ENCODE measurements at regions not wholly inside any gene's neighbourhood (a gene's known extent, or its start where the extent isn't known, plus 50 kb on each side); places are given as distances from the start of the nearest gene placed in this dataset.

- H3K4me3 Mint-ChIP-seq = no peak overlapping the region
- ATAC-seq (peak; percentile 89), DNase-seq (ENCODE audit: low spot score) (peak; percentile 10)
- H3K36me3 Mint-ChIP-seq = peaks cover 15% of the 10 kb centered on the region
- peaks cover 13% of the 10 kb centered on the region for H3K9me3 Mint-ChIP-seq
- peaks cover 54% of the 10 kb centered on the region for H3K4me1 Mint-ChIP-seq
- H3K27ac Mint-ChIP-seq = no peak overlapping the region
- TF ChIP-seq KAT7 (CRISPR knock-in tag; IDR thresholded peaks at IDR 0.05; ENCODE audit: borderline replicate concordance) (no peak), FOXP4 (CRISPR knock-in tag; IDR thresholded peaks at IDR 0.05) (no peak), ELF4 (CRISPR knock-in tag; IDR thresholded peaks at IDR 0.05; ENCODE audit: low read depth) (no peak)
- TF ChIP-seq, protein P1, sequence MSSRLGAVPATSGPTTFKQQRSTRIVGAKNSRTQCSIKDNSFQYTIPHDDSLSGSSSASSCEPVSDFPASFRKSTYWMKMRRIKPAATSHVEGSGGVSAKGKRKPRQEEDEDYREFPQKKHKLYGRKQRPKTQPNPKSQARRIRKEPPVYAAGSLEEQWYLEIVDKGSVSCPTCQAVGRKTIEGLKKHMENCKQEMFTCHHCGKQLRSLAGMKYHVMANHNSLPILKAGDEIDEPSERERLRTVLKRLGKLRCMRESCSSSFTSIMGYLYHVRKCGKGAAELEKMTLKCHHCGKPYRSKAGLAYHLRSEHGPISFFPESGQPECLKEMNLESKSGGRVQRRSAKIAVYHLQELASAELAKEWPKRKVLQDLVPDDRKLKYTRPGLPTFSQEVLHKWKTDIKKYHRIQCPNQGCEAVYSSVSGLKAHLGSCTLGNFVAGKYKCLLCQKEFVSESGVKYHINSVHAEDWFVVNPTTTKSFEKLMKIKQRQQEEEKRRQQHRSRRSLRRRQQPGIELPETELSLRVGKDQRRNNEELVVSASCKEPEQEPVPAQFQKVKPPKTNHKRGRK (CRISPR knock-in tag; IDR thresholded peaks at IDR 0.05; ENCODE audit: borderline replicate concordance) = no peak
- TF ChIP-seq, protein P2, sequence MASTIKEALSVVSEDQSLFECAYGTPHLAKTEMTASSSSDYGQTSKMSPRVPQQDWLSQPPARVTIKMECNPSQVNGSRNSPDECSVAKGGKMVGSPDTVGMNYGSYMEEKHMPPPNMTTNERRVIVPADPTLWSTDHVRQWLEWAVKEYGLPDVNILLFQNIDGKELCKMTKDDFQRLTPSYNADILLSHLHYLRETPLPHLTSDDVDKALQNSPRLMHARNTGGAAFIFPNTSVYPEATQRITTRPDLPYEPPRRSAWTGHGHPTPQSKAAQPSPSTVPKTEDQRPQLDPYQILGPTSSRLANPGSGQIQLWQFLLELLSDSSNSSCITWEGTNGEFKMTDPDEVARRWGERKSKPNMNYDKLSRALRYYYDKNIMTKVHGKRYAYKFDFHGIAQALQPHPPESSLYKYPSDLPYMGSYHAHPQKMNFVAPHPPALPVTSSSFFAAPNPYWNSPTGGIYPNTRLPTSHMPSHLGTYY (CRISPR knock-in tag; IDR thresholded peaks at IDR 0.05) = no peak
- CTCF ChIA-PET = interaction anchor here (0.6 to 0.8 kb wide), 2 partner anchors 206 to 251 kb away, joined by 3 read pairs; no protein-coding TSS in a partner anchor
- POLR2A ChIA-PET = no interaction called here
- H3K27me3 Mint-ChIP-seq (ENCODE audit: low read depth) = no peaks in the 10 kb centered on the region
These were observed 608.9 kb downstream of the MAFB start for GRCh38 chr20:40080041-40080652.

GRCh38 chr20:40073535-40074111 is 615.4 kb downstream of the MAFB start:
- ChIA-PET CTCF (interaction anchor here (0.7 to 1.1 kb wide), 2 partner anchors 12 to 1452 kb away, joined by 3 read pairs; no protein-coding TSS in a partner anchor), POLR2A (interaction anchor here (0.8 kb wide), 1 partner anchor 608 kb away, joined by 5 read pairs; no protein-coding TSS in a partner anchor)
- peak; percentile 52 for DNase-seq (ENCODE audit: low spot score)
- Mint-ChIP-seq H3K4me3 (peak overlapping the region; percentile 11), H3K4me1 (peaks cover 56% of the 10 kb centered on the region), H3K9me3 (peaks cover 38% of the 10 kb centered on the region), H3K27ac (peak overlapping the region; percentile 98), H3K27me3 (ENCODE audit: low read depth) (no peaks in the 10 kb centered on the region), H3K36me3 (peaks cover 36% of the 10 kb centered on the region)
- peak; percentile 98 for ATAC-seq
- TF ChIP-seq ZNF138 (CRISPR knock-in tag; conservative IDR thresholded peaks at IDR 0.05) = no peak
- TF ChIP-seq, protein P3, sequence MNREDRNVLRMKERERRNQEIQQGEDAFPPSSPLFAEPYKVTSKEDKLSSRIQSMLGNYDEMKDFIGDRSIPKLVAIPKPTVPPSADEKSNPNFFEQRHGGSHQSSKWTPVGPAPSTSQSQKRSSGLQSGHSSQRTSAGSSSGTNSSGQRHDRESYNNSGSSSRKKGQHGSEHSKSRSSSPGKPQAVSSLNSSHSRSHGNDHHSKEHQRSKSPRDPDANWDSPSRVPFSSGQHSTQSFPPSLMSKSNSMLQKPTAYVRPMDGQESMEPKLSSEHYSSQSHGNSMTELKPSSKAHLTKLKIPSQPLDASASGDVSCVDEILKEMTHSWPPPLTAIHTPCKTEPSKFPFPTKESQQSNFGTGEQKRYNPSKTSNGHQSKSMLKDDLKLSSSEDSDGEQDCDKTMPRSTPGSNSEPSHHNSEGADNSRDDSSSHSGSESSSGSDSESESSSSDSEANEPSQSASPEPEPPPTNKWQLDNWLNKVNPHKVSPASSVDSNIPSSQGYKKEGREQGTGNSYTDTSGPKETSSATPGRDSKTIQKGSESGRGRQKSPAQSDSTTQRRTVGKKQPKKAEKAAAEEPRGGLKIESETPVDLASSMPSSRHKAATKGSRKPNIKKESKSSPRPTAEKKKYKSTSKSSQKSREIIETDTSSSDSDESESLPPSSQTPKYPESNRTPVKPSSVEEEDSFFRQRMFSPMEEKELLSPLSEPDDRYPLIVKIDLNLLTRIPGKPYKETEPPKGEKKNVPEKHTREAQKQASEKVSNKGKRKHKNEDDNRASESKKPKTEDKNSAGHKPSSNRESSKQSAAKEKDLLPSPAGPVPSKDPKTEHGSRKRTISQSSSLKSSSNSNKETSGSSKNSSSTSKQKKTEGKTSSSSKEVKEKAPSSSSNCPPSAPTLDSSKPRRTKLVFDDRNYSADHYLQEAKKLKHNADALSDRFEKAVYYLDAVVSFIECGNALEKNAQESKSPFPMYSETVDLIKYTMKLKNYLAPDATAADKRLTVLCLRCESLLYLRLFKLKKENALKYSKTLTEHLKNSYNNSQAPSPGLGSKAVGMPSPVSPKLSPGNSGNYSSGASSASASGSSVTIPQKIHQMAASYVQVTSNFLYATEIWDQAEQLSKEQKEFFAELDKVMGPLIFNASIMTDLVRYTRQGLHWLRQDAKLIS (CRISPR knock-in tag; IDR thresholded peaks at IDR 0.05; ENCODE audit: borderline replicate concordance) = no peak
- no peak for TF ChIP-seq E2F5 (CRISPR knock-in tag; IDR thresholded peaks at IDR 0.05)
- TF ChIP-seq, protein P2 (CRISPR knock-in tag; IDR thresholded peaks at IDR 0.05) = no peak
- TF ChIP-seq, protein P4, sequence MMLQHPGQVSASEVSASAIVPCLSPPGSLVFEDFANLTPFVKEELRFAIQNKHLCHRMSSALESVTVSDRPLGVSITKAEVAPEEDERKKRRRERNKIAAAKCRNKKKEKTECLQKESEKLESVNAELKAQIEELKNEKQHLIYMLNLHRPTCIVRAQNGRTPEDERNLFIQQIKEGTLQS (CRISPR knock-in tag; conservative IDR thresholded peaks at IDR 0.05) = no peak
- TF ChIP-seq, protein P5, sequence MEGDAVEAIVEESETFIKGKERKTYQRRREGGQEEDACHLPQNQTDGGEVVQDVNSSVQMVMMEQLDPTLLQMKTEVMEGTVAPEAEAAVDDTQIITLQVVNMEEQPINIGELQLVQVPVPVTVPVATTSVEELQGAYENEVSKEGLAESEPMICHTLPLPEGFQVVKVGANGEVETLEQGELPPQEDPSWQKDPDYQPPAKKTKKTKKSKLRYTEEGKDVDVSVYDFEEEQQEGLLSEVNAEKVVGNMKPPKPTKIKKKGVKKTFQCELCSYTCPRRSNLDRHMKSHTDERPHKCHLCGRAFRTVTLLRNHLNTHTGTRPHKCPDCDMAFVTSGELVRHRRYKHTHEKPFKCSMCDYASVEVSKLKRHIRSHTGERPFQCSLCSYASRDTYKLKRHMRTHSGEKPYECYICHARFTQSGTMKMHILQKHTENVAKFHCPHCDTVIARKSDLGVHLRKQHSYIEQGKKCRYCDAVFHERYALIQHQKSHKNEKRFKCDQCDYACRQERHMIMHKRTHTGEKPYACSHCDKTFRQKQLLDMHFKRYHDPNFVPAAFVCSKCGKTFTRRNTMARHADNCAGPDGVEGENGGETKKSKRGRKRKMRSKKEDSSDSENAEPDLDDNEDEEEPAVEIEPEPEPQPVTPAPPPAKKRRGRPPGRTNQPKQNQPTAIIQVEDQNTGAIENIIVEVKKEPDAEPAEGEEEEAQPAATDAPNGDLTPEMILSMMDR (IDR thresholded peaks at IDR 0.05) = no peak
- TF ChIP-seq FOXJ3 (CRISPR knock-in tag; IDR thresholded peaks at IDR 0.05; ENCODE audit: borderline replicate concordance) = no peak
- TF ChIP-seq SOX15 (CRISPR knock-in tag; IDR thresholded peaks at IDR 0.05) = no peak
- TF ChIP-seq USF1 (CRISPR knock-in tag; IDR thresholded peaks at IDR 0.05) = no peak
- 0 out of 2 replicates have a peak, but pooled peaks have one; percentile 25 for TF ChIP-seq MAX (CRISPR knock-in tag; IDR thresholded peaks at IDR 0.05)
- TF ChIP-seq ZNF396 (CRISPR knock-in tag; IDR thresholded peaks at IDR 0.05; ENCODE audit: borderline replicate concordance) = no peak
- TF ChIP-seq OVOL2 (CRISPR knock-in tag; IDR thresholded peaks at IDR 0.05; ENCODE audit: borderline replicate concordance) = no peak
- TF ChIP-seq ZNF121 (CRISPR knock-in tag; IDR thresholded peaks at IDR 0.05) = no peak
- no peak for TF ChIP-seq TEAD4 (CRISPR knock-in tag; IDR thresholded peaks at IDR 0.05)

Data from WTC11 (cell line).